HL-60/S4 treated with retinoic acid at 250 ng/mL for 4 days and 3 days (cell line): ENCODE measurements at regions not wholly inside any gene's neighbourhood (a gene's known extent, or its start where the extent isn't known, plus 50 kb on each side); places are given as distances from the start of the nearest gene placed in this dataset.
"Not testable (repeated sequence)": the region's sequence is repeated elsewhere in the genome, so short reads cannot be mapped to it uniquely, and the experiment has no call there.

Source experiments
- in situ Hi-C: fragments of 300-500 bp; cut with MboI; formaldehyde crosslinking; loops from 2 replicates; pipeline ENCODE4 v1.7.0; 2022; ENCODE audit warnings: low sequenced_read_pairs

GRCh38 chr20:1827510-1827973 lies 67.7 kb upstream of the SIRPA start:
- in situ Hi-C loops = no loop called here

DNA sequence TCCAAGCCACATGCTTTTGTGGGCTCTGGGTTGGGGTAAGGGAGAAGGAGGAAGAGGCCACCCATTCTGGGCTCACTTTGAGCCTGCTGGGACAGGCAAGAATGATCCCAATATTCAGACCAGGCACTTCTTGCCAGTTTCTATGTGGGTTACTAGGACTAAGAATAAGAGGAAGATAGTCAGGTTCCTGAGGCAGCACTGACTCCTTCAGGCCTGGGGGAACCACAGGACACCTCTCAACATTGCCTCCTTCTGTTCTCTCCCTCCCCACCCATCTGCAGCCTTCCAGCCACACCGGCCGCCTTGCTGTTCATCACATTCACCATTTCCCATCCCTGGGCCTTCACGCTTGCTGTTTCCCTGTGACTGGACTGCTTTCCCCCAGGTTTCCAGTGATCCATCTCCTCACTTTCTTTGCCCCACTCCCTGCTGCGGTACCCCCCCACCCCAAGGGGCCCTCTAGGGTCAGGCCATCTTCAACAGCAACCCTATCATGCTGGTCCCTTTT lies 69.2 kb upstream of the SIRPA start:
- in situ Hi-C loops = no loop called here

DNA sequence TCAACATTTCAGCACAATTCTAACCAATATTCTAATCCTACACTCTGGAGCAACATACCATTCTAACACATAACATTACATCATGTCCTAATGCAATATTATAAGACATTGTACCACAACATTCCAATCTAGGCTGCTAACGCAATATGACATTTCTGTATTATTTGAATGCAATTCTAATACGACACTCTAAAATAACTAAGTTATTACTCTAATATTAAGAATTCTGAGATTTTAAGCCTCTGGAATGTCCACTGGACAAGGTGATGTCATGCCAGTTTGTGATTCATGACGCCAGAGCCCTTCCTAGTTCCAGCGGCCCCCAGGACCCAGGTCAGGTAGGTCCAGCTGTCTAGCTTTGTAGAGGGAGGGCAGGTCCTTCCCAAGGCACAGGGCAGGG lies 69.7 kb upstream of the SIRPA start:
- in situ Hi-C loops = no loop called here

- in situ Hi-C loops = no loop called here
Observed at GRCh38 chr20:1824834-1825233, 70.4 kb upstream of the SIRPA start.

- in situ Hi-C loops = no loop called here
Observed at GRCh38 chr20:1824181-1824580, 71.0 kb upstream of the SIRPA start.

GRCh38 chr20:1823450-1823844 lies 71.8 kb upstream of the SIRPA start:
- in situ Hi-C loops = no loop called here

DNA sequence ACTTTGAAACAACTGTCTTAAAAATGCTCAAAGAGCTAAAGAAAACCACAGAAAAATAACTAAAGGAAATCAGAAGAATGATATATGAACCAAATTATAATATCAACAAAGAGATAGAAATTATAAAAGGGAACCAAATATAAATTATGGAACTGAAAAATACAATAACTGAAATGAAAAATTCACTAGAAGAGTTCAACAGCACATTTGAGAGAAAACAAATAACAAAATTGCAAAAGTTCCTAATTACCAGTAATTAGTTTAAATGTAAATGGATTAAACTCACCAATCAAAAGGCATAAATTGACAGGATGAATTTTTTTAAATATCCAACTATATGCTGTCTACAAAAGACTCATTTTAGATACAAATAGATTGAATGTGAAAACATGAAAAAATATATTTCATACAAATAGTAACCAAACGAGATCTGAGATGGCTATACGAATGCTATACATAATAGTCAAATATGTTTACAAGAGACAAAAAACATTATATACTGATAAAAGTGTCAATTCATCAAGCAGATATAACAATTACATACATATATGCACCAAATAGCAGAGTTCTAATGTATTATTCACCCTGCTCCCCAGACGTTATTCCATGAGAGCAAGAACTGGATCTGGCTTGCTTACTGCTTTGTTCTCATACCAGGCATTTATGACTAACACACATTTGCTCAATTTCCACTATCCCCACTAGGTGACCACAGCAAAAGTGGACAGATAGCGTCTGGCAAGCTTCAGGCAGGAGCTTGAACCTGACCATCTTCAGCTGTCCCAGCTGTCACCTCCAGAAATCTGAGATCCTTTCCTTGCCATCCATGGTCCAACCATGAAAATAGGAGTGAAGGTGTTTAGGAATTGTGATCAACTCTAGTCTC lies 72.4 kb upstream of the SIRPA start:
- in situ Hi-C loops = no loop called here

GRCh38 chr20:1820138-1821079 lies 74.8 kb upstream of the SIRPA start:
- in situ Hi-C loops = no loop called here

- in situ Hi-C loops = no loop called here
Observed at GRCh38 chr20:1819311-1820137, 75.7 kb upstream of the SIRPA start.

DNA sequence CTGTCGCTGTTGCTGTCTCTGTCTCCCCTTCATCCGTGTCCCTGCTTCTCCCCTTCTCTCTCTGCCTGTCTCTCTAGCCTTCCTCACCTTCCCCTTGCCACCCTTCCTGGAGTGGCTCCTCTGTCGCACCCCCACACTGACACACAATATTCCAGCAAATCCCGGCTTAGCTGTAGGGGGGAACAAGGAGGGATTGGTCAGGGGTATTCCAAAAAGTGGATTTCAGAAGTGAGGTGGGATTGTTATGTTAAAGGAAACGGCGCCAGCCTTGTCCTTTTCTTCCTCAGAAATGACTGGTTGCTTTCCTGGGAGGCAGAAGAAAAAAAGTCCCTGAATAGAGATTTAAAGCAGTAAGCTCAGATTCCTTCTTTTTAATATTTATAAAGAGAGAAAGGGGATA lies 76.3 kb upstream of the SIRPA start:
- in situ Hi-C loops = no loop called here

- in situ Hi-C loops = no loop called here
Observed at GRCh38 chr20:1818247-1818840, 76.9 kb upstream of the SIRPA start.

GRCh38 chr20:1817577-1818211 lies 77.5 kb upstream of the SIRPA start:
- in situ Hi-C loops = no loop called here

- in situ Hi-C loops = no loop called here
Observed at GRCh38 chr20:1816384-1817381, 78.5 kb upstream of the SIRPA start.

- in situ Hi-C loops = no loop called here
Observed at GRCh38 chr20:1815502-1816085, 79.6 kb upstream of the SIRPA start.

GRCh38 chr20:1814861-1815260 lies 80.3 kb upstream of the SIRPA start:
- in situ Hi-C loops = not testable (repeated sequence)

DNA sequence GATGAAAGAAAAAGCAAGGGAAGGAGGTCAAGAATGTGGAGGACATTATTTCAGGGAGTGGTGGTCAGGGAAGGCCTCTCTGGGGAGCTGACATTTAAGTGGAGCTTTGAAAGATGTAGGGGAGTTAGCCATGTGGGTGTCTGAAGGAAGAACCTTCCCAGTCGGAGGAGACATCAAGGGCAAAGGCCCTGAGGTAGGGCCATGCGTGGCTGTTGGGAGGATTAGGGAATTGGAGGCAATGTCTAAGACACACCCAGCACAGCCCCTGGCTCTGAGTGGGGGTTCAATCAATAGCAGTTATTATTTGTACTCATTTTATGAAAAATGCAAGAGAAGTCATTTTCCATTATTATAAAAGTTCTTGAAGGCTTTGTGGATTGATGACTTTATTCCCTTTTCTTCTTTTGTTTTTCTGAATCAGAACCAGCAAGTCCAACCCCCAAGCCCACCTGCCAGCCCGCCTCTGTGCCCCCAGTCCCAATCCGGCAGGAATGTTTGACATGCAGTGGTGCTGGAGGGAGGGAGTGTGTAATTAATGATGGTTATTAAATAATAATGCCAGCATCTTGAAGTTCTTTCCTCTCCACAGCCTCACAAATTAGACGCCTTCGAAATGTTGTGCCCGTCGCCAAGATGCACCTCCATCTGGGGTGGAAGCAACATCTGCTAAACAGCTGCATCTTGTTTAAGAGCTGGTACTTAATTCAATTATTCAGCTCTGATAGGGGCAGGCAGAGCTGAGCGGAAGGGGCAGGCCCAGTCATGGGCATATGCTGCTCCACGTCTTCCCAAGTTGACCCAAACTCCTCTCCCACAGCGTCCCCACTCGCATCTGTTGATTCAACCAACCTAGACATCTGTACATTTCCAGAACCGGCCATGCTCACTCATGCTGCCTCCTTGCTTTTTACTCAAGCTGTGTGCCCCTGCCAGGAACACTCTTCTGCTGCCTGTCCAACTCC lies 81.3 kb upstream of the SIRPA start:
- in situ Hi-C loops = no loop called here

GRCh38 chr20:1813101-1813529 lies 82.1 kb upstream of the SIRPA start:
- in situ Hi-C loops = no loop called here
